NCI-H2227 treated with DMSO at 0.1 percent for 48 hours (cell line): ENCODE measurements at regions not wholly inside any gene's neighbourhood (a gene's known extent, or its start where the extent isn't known, plus 50 kb on each side); places are given as distances from the start of the nearest gene placed in this dataset.
"Not testable (repeated sequence)": the region's sequence is repeated elsewhere in the genome, so short reads cannot be mapped to it uniquely, and the experiment has no call there.

Experiments used
- DNase-seq: peaks from one replicate; lab custom pipeline; 2025; lab: John Stamatoyannopoulos, UW

DNA sequence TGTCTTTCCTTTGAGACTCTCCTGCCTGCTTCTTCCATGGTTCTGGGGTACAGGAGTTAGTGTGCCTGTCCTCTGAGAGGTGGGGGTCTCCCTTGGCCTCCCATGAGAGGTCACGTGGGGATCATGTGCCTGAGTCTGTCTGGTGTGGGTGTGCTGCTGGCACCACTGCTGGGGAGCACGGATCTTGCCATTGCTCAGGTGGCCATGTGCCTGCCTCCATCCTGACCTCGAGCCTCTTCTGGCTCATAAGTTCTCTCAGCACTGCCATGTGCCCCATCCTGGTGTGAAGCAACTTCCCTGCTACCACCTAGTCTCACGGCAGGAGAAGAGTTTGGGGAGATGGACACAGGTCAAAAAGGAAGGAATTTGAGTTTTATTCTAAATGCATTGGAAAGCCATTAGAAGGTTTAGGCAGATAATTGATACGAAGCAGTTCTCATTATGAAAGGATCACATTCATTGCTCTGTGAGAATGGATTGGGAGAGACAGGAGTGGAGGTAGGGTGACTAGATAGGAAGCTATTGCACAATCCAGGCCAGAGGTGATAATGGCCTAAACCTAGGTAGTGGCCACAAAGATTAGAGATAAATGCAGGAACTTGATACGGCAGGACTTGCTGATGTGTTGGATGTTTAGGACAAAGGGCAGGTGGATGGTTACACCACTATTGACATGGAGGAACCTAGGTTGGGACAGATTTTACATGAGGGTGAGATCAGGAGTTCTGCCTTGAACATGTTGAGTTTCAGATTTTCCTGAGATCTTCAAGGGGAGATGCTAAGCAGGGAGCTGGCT lies 173.0 kb upstream of the RORA start:
- DNase-seq = no peak

DNA sequence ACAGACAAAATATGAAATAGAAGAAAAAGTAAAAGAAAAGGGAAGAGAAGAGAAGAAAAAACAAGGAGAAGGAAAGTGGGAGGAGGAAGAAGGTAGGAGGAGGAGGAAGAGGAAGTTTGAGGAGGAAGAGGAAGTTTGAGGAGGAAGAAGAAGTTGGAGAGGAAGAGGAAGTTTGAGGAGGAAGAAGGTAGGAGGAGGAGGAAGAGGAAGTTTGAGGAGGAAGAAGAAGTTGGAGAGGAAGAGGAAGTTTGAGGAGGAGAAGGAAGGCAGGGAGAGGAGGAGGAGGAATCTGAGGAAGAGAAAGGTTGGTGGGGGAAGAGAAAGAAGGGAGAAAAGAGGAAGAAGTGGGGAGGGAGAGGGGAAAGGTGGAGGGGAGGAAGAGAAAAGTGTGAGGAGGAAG lies 169.2 kb upstream of the RORA start:
- no peak for DNase-seq

DNA sequence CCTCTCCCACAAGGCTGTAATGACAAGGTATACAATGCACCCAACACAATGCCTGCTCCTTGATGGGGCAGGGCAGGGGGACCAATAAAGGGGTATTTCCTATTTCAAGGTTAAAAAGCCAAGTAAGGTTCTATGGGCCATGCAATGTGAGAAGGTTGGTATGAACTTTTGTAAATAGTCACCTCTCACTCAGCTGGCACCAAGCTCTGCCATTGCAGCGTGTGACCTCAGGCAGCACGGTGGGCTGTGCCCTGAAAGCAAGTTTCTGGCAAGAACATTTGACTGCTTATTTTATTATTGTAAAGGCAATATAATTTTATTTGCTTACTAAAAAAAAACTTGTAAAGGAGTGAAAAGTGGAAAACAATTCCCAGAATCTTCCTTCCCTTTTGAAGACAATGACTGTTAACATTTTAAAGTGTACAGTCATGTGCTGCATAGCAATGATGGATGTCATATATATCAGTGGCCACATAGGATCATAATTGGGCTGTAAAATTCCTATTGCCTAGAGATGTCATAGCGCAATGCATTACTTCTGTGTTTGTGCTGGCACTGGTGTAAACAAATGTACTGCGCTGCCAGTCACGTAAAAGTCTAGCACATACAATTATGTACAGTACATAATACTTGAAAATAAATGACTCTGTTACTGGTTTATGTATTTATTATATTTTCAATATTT lies 167.3 kb upstream of the RORA start:
- DNase-seq = no peak

DNA sequence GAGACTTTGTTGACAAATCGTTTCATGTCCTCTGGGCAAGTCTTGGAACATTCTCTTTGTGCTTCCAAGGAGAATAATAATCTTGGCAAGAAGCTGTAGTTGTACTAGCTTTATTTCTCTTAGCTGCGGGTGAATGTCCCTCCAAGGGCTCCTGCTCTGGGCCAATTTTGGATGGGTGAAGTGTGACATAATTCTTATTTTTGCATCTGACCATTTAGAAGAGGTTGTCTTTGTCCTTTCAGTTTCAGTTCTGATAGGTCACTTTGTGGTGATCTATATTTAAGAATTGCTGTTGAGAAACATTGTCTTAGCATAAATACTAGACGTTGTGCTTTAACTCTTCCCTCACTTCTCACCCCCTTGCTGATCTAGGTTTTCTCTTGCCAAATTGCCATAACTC lies 164.8 kb upstream of the RORA start:
- no peak for DNase-seq

DNA sequence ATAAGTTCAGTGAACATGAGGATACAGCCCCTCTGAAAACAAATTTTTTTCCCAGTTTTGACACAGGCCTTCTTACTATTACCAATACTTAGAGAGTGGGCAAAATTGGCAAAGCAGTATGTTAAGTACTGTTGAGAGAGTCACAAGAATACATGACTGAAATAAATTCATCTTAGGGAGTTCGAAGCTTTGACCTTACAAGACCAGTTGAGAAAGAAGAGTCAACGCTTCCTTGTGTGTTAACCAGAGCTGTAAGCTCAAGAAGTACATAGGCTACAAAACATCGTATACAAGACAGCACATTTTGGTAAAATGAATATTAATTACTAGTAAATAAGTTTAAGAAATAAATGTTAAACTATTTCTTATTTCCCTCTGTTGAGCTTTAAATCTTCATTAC lies 164.4 kb upstream of the RORA start:
- DNase-seq = no peak

DNA sequence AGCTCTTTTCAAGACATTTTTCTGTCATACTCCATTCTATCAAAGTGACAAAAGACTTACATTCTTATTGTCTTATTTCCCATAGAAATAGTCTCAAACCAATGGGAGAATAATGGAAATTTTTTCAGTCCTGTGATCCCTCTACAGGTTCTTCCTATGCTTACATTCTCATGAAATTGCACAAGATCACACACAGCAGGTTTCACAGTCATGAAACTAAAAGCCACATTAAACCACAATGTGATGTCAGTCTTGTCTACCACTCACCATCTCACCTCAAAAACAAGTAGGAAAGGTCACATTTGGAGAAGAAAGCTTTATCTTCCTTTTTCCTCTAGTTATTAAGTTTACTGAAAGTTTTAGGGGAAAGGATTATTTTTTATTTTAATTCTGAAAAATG lies 161.0 kb upstream of the RORA start:
- DNase-seq = no peak

DNA sequence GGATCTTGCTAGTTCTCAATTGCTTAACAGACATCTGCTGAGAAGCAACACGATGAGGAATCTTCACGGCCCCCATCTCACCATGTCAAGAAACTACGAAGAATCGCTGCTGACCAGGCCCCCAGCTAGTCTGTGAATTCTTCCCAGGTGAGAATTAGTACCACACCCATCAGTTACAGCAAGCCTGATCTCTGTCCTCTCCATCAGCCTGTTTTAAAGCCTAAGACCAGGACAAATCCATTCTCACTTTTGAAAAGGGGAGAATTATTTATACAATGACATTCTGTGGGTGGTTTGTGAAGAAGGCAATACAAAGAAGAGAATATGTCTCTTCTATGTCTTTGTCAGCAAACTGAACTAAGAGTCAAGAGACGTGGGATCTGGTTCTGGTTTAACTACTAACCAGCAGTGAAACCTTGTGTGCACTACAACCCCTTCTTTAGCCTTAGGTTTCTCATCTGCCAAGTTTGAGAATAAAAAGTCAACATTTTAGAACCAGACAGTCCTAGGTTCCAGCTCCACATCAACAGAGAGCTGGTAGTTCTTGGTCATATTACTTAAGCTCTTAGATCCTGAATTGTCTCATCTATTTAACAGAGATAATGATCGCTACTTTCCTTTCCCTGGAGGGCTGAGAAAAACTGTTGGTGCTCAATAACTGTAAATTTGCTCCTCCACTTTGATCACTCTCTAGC lies 160.4 kb upstream of the RORA start:
- no peak for DNase-seq

DNA sequence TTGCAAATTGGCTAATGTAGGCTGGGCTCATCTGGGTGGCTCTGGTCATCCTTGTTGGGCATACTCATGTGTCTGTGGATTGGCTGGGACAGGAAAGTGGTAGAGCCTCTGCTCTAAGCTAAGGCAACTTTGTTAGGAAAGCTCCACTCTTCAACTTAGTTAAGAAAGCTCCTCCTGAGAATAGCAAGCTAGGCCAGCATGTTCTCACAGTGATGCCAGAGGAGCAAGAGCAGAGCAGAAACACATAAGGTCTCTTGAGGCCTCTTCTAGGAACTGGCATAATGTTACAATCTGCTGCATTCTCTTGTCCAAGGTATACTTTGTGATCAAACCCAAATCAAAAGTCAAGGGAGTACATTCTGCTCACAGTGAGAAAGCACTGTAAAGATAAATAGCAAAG lies 158.6 kb upstream of the RORA start:
- no peak for DNase-seq

DNA sequence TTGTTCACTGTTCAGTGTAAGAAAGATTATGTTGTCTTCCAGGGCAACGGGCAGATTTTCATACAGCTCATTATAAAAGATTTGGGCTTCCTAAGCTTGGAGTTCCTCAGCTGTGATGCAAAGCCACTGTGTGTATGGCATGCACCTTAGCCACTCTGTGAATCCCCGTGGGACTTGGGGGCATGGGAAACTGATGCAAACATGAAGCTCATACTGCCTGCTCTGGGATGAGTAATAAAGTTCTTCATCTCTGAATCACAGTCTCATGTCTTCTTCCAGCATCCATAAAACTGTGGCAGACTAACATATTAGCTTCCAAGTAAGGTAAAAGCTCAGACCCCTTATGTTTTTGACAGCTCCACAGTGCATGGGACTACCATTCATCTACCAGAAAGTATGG lies 154.3 kb upstream of the RORA start:
- no peak for DNase-seq

DNA sequence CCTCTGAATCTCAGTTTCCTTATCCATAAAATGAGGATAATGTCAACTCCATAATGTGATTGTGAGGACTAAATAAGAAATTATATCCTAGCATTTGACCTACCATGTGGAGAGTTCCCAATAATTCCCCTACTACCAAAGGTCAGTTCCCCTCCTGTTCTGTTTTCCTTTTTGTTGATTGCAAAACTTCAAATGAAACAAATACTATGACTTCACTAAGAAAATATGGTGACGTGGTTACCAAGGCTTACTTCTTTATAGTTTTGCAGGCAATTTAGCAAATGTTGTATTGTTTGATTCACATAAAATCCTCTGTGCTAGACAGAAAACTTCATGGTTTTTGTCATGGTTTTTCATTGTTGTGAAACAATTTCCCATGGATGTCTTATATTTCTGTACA lies 153.8 kb upstream of the RORA start:
- no peak for DNase-seq

DNA sequence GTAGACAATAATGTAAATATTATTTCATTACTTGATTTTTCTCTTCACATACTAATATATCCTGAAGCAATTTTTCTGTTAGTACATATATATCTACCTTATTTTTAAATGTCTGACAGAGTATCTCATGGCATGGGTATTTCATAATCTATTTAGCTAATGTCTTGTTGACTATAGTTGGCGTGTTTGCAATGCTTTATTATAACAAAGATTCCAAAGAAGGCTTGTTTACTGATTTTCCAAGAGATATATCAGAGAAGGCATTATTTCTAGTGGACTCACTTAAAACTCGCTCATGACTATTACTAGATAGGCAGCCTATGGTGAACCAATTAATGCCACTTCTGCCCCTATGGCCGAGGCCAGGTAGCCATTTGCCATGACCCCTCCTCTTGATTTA lies 152.4 kb upstream of the RORA start:
- DNase-seq = no peak

DNA sequence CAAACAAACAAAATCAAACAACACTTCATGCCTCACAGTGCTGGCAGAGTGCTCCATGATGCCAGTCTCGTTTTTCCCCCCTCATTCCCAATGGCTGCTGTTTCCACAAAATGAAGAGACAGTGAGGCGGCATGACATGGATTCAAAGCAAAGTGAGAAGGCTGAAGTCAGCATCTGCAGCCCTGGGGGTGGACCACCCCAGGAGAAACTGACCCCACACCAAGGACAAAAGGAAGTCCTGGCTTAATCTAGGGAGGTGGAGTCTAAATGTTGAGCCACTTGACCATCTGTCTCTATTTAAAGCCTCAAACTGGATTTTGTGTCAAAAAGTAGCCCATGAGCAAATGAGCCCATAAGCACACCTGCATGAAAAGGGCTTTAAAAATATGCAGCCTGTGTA lies 151.2 kb upstream of the RORA start:
- no peak for DNase-seq

DNA sequence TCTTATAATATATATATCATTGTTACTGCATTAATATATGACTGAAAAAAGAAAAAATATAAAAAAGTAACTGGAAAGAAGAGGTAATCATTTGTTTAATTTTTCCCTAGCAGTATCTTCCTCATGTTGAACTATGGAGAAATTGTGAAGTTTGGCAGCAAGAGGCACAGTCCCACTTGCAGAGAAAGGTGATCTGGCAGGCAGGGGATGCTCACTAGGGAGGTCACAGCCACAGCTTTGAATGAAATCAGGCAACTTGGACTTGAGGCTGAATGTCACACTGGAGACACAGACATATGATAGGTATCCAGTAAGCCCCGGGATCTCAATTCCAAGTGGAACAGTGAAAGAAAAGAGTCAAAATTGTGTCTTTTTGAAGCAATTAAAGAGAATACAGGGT lies 149.9 kb upstream of the RORA start:
- no peak for DNase-seq

DNA sequence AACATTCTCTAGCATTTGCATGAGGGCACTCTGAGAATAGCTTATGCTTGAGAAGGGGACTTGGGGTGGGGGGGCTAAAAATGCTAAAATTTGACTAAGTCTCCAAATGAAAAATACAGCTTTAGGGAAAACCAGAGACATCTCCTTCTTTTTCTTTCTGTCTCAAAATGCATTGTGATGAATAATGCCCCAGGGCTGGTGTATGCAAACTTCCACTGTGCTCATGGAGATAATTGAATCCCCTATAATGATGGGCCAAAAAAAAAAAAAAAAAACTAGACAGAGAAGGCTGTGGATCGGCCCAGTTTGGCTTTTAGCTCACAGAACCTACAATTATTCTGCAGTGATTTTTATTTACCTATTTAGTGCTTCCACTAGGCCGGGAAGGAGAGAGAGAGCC lies 147.9 kb upstream of the RORA start:
- peak; percentile 6 for DNase-seq

DNA sequence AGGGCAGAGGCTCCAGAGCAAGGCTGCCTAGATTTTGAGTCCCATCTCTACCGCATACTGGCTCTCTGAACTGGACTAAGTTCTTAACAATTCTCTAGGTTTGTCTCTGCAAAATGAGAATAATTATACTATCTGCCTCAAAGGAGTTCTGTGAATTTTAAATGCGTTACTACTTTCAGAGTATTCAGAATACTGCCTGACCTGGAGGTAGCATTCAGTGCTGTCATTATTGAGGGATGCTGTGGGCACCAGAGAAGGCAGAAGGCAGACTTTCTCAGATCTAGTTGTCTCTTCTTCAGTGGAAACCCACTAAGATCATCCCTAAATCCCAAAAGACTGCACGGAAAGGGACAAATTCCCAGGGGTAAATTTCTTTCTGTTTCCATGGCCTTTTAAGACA lies 147.4 kb upstream of the RORA start:
- DNase-seq = no peak

DNA sequence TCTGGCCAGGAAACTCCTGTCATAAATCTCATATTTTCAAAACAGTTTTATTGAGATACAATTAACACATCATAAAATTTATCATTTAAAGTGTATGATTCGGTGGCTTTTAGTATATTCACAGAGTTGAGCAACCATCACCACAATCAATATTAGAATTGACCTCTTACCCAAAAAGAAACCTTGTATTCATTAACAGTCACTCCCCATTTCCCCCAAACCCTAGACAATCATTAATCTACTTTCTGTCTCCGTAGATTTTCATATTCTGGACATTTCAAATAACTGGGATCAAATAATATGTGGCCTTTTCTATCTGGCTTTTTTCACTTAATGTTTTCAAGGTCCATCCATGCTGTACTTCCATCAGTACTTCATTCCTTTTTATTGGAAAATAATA lies 145.7 kb upstream of the RORA start:
- no peak for DNase-seq

DNA sequence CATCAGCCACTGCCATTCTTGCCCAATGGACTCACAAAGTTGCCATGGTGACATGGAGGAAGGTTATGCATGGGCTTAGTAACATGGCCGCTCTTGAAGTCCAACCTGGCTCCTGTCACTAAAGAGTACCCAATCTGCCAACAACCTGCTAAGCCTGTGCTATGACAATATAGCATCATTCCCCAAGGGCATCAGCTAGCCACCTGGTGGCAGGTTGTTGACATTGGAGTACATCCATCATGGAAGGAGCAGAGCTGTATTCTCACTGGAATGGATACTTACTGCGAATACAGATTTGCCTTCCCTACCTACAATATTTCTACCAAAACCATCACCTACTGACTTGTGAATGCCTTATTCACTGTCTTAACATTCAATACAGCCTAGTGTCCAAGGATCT lies 138.9 kb upstream of the RORA start:
- DNase-seq = no peak

DNA sequence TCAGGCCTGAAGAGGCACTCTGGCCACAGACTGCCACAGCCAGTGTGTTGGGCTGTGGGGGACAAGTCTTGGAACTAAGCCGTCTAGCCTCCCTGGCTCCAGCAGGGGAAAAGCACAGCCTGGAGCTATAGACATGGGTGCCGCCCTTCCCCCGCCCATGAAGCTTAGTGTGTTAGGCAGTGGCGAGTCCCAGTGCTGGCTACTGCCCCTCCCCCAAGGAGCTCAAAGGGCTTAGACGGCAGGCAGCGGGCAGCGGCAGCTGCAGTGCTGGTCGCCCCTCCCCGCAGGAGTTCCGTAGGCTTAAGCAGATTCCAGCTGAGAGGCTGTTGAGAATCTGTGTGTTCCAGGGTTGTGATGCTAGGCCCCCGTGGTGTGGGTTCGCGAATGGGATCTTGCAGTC lies 135.8 kb upstream of the RORA start:
- DNase-seq = peak; percentile 35

DNA sequence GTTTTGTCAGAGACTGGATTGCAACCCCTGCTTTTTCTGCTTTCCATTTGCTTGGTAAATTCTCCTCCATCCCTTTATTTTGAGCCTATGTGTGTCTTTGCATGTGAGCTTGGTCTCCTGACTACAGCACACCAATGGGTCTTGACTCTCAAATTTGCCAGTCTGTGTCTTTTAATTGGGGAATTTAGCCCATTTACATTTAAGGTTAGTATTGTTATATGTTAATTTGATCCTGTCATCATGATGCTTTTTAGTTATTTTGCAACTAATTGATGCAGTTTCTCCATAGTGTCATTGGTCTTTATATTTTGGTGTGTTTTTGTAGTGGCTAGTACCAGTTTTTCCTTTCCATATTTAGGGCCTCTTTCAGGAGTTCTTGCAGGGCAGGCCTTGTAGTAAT lies 133.8 kb upstream of the RORA start:
- not testable (repeated sequence) for DNase-seq

DNA sequence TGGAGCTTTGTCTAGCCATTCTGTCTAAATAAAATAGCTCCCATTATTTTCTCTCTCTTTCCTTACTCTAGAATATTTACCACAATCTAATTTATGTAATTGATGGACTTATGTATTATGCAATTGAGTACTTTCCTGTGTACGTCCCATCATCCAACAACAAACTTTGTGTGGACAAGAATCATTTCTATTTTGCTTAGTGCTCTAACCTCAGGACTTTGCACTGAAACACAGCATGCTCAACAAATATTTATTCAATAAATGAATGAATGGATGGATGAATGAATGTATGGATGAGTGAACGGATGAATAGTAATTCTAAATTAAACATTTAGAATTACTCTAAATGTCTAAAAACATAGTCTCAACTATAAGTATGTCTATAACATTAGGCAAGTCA lies 115.2 kb upstream of the RORA start:
- DNase-seq = no peak

DNA sequence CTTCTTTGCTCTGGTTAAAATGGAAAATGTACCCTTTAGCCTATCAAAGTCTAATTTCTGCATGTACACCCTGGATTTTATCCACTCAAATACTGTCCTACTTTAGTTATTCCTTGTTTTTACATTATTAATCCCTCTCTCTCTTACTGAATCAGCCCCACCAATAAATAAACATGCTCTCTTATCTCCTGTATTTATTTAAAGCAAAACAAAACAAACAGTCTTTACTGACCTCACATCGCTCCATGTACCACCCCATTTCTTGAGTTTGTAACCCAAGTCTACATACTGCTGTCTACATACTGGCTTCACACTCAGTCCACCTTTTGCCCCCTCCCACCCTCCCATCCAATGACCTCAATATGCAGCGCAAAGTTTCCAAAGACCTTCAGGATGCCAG lies 113.3 kb upstream of the RORA start:
- no peak for DNase-seq

DNA sequence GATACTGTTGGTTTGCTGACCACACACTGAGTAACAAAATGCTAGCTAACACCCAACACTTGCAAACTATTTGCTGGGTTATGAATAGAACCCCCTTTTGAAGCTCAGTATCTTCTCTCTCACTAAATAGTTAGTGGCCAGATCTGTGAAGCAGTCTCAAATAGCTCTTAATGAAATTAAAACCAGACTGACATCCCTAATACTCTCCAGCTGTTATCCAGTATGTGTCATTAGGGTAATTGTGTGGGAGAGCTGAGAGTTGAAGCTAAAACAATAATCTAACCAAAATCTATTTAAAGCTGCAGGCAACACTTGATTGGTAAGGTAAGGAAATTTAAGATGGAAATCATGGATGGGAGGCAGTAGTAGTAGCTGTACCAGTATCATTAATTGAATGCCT lies 110.4 kb upstream of the RORA start:
- no peak for DNase-seq

DNA sequence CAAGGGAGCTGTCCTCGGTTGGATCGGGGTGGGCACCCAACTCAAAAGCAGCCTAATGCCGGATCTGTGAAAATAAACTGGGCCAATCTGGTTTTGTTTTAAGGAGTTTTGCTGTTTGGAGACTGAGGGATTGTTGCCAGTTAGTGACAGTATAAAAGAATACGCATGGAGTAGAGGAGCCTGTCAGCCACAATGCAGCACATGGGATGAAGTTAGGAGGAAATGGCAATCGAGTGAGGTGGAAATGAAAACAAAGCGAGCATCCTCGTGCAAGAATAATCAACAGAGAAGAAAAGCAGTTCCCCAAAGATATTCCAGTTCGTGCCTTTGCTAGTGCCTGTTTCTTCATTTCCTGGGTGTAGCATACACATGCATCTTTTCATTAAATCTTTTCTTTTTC lies 108.4 kb upstream of the RORA start:
- no peak for DNase-seq
